OCI-LY7 (cell line): ENCODE measurements at regions not wholly inside any gene's neighbourhood (a gene's known extent, or its start where the extent isn't known, plus 50 kb on each side); places are given as distances from the start of the nearest gene placed in this dataset.

Experiments used
- EZH2phosphoT487 ChIP-seq: fragments of 200-600 bp; sonication (generic); IDR thresholded peaks from 2 replicates; pipeline ENCODE4 v1.6.1; 2018; ENCODE audit warnings: low read depth, borderline replicate concordance, mild to moderate bottlenecking, mixed run types, antibody characterized with exemption, low read length, moderate library complexity, mixed read lengths
- TF ChIP-seq, protein P1 (sequence below): fragments of 200-600 bp; sonication (generic); conservative IDR thresholded peaks from 2 replicates; pipeline ENCODE4 v1.5.1; 2014; ENCODE audit warnings: mild to moderate bottlenecking, antibody characterized with exemption, low read length, moderate library complexity, mixed read lengths

DNA sequence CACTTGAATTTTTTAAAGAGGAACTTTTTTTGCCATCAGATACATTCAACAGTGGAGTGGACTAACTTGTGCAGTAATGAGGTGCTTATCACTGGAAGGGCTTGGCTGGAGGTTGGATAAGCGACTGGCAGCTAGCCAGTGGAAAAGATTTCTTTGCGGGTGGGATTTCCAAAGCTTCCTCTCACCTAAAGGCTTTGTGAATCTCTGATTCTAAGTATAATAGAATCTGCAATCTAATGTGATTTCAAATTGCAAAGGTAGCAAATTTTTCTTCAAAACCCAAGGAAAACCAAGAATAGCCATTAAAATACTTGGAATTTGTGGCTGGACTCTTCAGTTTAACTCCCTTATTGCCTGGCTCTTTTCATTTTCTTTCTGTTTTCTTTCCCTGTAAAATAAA, 460.4 kb upstream of the MARCKS start:
- TF ChIP-seq EZH2phosphoT487: no peak
- TF ChIP-seq, protein P1, sequence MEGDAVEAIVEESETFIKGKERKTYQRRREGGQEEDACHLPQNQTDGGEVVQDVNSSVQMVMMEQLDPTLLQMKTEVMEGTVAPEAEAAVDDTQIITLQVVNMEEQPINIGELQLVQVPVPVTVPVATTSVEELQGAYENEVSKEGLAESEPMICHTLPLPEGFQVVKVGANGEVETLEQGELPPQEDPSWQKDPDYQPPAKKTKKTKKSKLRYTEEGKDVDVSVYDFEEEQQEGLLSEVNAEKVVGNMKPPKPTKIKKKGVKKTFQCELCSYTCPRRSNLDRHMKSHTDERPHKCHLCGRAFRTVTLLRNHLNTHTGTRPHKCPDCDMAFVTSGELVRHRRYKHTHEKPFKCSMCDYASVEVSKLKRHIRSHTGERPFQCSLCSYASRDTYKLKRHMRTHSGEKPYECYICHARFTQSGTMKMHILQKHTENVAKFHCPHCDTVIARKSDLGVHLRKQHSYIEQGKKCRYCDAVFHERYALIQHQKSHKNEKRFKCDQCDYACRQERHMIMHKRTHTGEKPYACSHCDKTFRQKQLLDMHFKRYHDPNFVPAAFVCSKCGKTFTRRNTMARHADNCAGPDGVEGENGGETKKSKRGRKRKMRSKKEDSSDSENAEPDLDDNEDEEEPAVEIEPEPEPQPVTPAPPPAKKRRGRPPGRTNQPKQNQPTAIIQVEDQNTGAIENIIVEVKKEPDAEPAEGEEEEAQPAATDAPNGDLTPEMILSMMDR: no peak
